ENCODE measurements at regions not wholly inside any gene's neighbourhood (a gene's known extent, or its start where the extent isn't known, plus 50 kb on each side); places are given as distances from the start of the nearest gene placed in this dataset.

DNA sequence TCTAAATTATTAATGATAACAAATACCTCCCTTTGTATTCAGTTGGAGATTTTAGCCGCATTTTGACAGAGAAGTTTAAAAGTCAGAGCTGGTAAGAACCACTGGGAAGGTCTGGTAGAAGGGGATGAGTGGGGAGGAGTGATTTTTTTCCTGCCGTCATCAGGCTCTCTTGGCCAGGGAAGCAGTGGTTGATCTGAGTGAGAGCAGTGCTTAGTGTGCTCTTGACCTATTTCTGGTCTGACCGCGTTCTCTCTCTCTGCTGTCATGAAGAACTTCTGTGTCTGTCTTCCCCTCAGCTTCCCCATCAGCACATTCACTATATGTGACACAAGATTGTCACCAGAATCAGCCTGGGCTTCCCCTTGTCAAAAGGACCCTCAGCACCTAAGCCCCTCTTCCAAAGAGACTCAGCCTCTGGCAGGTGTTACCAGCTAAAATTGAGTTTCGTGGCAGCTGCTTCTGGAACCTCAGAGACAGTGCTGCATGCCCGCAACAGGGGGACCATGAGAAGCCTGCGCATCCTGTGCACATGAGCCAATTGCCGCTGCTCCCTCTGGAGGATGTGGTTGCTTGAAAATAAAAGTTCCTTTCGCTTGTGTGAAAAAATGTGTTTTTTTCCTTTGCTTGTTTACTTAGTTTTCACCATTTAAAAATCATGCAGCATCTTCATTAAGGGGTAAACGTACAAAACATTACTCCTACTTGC lies 268.9 kb downstream of the C4orf33 start:
- TF ChIP-seq EZH2phosphoT487 (IDR thresholded peaks at IDR 0.05; ENCODE audit: low read depth) = no peak
- TF ChIP-seq, protein P1, sequence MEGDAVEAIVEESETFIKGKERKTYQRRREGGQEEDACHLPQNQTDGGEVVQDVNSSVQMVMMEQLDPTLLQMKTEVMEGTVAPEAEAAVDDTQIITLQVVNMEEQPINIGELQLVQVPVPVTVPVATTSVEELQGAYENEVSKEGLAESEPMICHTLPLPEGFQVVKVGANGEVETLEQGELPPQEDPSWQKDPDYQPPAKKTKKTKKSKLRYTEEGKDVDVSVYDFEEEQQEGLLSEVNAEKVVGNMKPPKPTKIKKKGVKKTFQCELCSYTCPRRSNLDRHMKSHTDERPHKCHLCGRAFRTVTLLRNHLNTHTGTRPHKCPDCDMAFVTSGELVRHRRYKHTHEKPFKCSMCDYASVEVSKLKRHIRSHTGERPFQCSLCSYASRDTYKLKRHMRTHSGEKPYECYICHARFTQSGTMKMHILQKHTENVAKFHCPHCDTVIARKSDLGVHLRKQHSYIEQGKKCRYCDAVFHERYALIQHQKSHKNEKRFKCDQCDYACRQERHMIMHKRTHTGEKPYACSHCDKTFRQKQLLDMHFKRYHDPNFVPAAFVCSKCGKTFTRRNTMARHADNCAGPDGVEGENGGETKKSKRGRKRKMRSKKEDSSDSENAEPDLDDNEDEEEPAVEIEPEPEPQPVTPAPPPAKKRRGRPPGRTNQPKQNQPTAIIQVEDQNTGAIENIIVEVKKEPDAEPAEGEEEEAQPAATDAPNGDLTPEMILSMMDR (IDR thresholded peaks at IDR 0.05; ENCODE audit: low read depth, low read length) = peak; percentile 31
- Histone ChIP-seq H3K4me3 (ENCODE audit: low read length) (peak overlapping the region; percentile 79), H3K27me3 (ENCODE audit: low read depth, low read length) (0 out of 2 replicates have a peak, but pooled peaks cover 3% of the 10 kb centered on the region), H3K4me1 (ENCODE audit: low read length) (peaks cover 26% of the 10 kb centered on the region), H3K4me2 (ENCODE audit: low read length) (peak overlapping the region; percentile 86), H3K27ac (ENCODE audit: low read length) (no peak overlapping the region), H3K36me3 (replicated peaks; ENCODE audit: low read depth, low read length) (no peaks in the 10 kb centered on the region), H3K9me3 (ENCODE audit: insufficient read depth, low read length) (no peaks in the 10 kb centered on the region), H3K9ac (ENCODE audit: low read length) (peak overlapping the region; percentile 20), H4K20me1 (ENCODE audit: insufficient read depth, low read length) (no peaks in the 10 kb centered on the region), H3K79me2 (ENCODE audit: low read length) (no peaks in the 10 kb centered on the region), H2AFZ (ENCODE audit: low read depth, low read length) (peak overlapping the region; percentile 94)

DNA sequence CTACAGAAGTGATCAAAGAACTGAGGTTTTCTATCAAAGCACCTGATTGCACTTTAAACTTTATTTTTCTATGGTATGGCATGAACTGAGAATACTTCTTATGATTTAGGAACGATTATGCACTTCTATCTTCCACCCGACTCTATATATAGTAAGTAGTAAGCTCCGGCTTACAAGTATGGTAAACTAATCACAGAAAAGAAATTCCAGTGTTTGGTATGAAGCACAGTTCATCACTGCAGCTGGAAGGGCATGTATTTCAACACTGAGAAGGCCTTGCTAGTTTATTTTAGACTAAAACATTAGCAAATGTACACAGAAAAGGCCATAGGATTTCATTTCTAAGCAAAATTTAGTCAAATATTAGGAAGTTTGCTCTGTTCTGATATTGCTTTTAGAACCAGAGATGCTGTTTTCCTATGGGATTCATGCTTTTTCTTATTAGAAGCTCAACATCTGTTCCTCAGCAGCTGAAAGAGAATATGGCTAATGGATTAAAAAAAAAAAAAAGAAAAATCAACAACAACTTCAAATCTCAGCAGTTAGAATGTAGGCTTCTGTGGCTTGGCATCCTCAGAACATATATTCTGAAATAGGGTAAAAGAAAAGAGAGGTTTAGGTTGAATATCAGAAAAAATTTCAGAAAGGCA lies 273.5 kb downstream of the C4orf33 start:
- no peaks in the 10 kb centered on the region for H3K27me3 ChIP-seq (ENCODE audit: low read depth, low read length)
- H3K4me3 ChIP-seq (ENCODE audit: low read length) = no peak overlapping the region
- H3K79me2 ChIP-seq (ENCODE audit: low read length) = no peaks in the 10 kb centered on the region
- no peak overlapping the region for H3K4me2 ChIP-seq (ENCODE audit: low read length)
- H3K4me1 ChIP-seq (ENCODE audit: low read length) = peaks cover 12% of the 10 kb centered on the region
- H3K9me3 ChIP-seq (ENCODE audit: insufficient read depth, low read length) = no peaks in the 10 kb centered on the region
- no peaks in the 10 kb centered on the region for H4K20me1 ChIP-seq (ENCODE audit: insufficient read depth, low read length)
- H3K27ac ChIP-seq (ENCODE audit: low read length) = no peak overlapping the region
- no peak overlapping the region for H2AFZ ChIP-seq (ENCODE audit: low read depth, low read length)
- H3K36me3 ChIP-seq (replicated peaks; ENCODE audit: low read depth, low read length) = no peaks in the 10 kb centered on the region
- no peak for TF ChIP-seq EZH2phosphoT487 (IDR thresholded peaks at IDR 0.05; ENCODE audit: low read depth)
- TF ChIP-seq, protein P1 (IDR thresholded peaks at IDR 0.05; ENCODE audit: low read depth, low read length) = no peak
- H3K9ac ChIP-seq (ENCODE audit: low read length) = no peak overlapping the region

DNA sequence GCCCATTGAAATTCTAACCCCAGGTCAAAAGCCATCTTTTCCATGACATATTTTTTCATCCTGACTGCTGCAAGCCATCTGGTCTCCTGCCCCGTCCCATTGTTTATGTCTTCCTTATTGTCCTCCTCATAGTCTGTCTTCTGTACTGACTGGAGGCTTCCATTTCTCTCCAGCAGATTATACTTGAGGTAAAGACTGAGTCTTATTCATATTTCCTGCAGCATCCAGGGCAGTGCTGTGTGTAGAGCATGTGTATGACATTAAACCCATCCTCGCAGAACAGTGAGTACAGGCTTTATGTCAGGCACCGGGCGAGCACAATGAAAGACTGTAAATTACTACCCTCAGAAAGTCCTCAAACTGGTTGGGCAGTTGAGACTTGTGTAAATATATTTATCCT lies 275.1 kb downstream of the C4orf33 start:
- no peak overlapping the region for H3K27ac ChIP-seq (ENCODE audit: low read length)
- H3K27me3 ChIP-seq (ENCODE audit: low read depth, low read length) = no peaks in the 10 kb centered on the region
- H2AFZ ChIP-seq (ENCODE audit: low read depth, low read length) = no peak overlapping the region
- TF ChIP-seq, protein P1 (IDR thresholded peaks at IDR 0.05; ENCODE audit: low read depth, low read length) = no peak
- TF ChIP-seq EZH2phosphoT487 (IDR thresholded peaks at IDR 0.05; ENCODE audit: low read depth) = no peak
- H3K9me3 ChIP-seq (ENCODE audit: insufficient read depth, low read length) = no peaks in the 10 kb centered on the region
- no peaks in the 10 kb centered on the region for H4K20me1 ChIP-seq (ENCODE audit: insufficient read depth, low read length)
- H3K36me3 ChIP-seq (replicated peaks; ENCODE audit: low read depth, low read length) = no peaks in the 10 kb centered on the region
- H3K79me2 ChIP-seq (ENCODE audit: low read length) = no peaks in the 10 kb centered on the region
- no peak overlapping the region for H3K9ac ChIP-seq (ENCODE audit: low read length)
- H3K4me2 ChIP-seq (ENCODE audit: low read length) = no peak overlapping the region
- H3K4me1 ChIP-seq (ENCODE audit: low read length) = no peaks in the 10 kb centered on the region
- H3K4me3 ChIP-seq (ENCODE audit: low read length) = no peak overlapping the region

DNA sequence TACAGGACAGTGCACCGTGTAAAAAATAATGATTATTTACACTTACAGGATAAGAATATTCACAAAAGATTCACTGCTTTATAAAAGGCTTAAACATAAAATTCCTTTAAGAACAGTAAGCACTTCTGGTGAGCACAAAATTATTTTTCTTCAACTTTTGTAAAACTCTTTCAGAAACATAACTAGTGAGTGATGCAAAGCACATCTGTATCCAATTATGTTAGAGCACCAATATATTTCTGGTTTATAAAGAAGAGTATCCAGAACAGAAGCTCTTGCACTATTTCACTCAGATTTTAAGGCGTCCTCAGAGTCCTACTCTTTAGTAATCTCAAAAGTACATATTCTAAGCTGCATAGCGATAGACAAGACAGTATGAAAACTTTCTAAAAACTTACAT lies 276.0 kb downstream of the C4orf33 start:
- H3K4me3 ChIP-seq (ENCODE audit: low read length) = no peak overlapping the region
- no peaks in the 10 kb centered on the region for H3K36me3 ChIP-seq (replicated peaks; ENCODE audit: low read depth, low read length)
- H3K9me3 ChIP-seq (ENCODE audit: insufficient read depth, low read length) = no peaks in the 10 kb centered on the region
- peaks cover 1% of the 10 kb centered on the region; the same call in 1 of the 2 replicates for H3K27me3 ChIP-seq (ENCODE audit: low read depth, low read length)
- no peak overlapping the region for H3K4me2 ChIP-seq (ENCODE audit: low read length)
- H4K20me1 ChIP-seq (ENCODE audit: insufficient read depth, low read length) = no peaks in the 10 kb centered on the region
- H3K79me2 ChIP-seq (ENCODE audit: low read length) = no peaks in the 10 kb centered on the region
- H3K9ac ChIP-seq (ENCODE audit: low read length) = no peak overlapping the region
- H3K27ac ChIP-seq (ENCODE audit: low read length) = no peak overlapping the region
- no peaks in the 10 kb centered on the region for H3K4me1 ChIP-seq (ENCODE audit: low read length)
- no peak overlapping the region for H2AFZ ChIP-seq (ENCODE audit: low read depth, low read length)
- TF ChIP-seq EZH2phosphoT487 (IDR thresholded peaks at IDR 0.05; ENCODE audit: low read depth) = no peak
- TF ChIP-seq, protein P1 (IDR thresholded peaks at IDR 0.05; ENCODE audit: low read depth, low read length) = no peak

Measured in OCI-LY3 (cell line).